ENCODE measurements at regions not wholly inside any gene's neighbourhood (a gene's known extent, or its start where the extent isn't known, plus 50 kb on each side); places are given as distances from the start of the nearest gene placed in this dataset.

- TF ChIP-seq JUND (IDR thresholded peaks at IDR 0.05; ENCODE audit: low read depth): no peak
- in situ Hi-C loops (cut with HindIII; ENCODE audit: low pct_unique_long_range_greater_than_20kb, low sequenced_read_pairs): no loop called here
Observed at GRCh38 chr9:84575705-84576104, 93.8 kb upstream of the NTRK2 start.

GRCh38 chr9:84583866-84584265 lies 85.7 kb upstream of the NTRK2 start:
- TF ChIP-seq JUND (IDR thresholded peaks at IDR 0.05; ENCODE audit: low read depth): no peak
- DNase-seq (ENCODE audit: low read depth in 1 of 2, low spot score in 1 of 2): no peak
- in situ Hi-C loops (cut with HindIII; ENCODE audit: low pct_unique_long_range_greater_than_20kb, low sequenced_read_pairs): no loop called here

More at GRCh38 chr9:84575705-84576104, 93.8 kb upstream of the NTRK2 start:
- DNase-seq (ENCODE audit: low read depth in 1 of 2, low spot score in 1 of 2): no peak

- DNase-seq (ENCODE audit: low read depth in 1 of 2, low spot score in 1 of 2): no peak
- in situ Hi-C loops (cut with HindIII; ENCODE audit: low pct_unique_long_range_greater_than_20kb, low sequenced_read_pairs): no loop called here
- TF ChIP-seq JUND (IDR thresholded peaks at IDR 0.05; ENCODE audit: low read depth): no peak
Observed at GRCh38 chr9:84586662-84587061, 82.9 kb upstream of the NTRK2 start.

- DNase-seq (ENCODE audit: low read depth in 1 of 2, low spot score in 1 of 2): no peak
- TF ChIP-seq JUND (IDR thresholded peaks at IDR 0.05; ENCODE audit: low read depth): no peak
- in situ Hi-C loops (cut with HindIII; ENCODE audit: low pct_unique_long_range_greater_than_20kb, low sequenced_read_pairs): no loop called here
Observed at GRCh38 chr9:84587153-84587552, 82.4 kb upstream of the NTRK2 start.

GRCh38 chr9:84589542-84589941 lies 80.0 kb upstream of the NTRK2 start:
- no peak for TF ChIP-seq JUND (IDR thresholded peaks at IDR 0.05; ENCODE audit: low read depth)
- DNase-seq (ENCODE audit: low read depth in 1 of 2, low spot score in 1 of 2): no peak
- in situ Hi-C loops (cut with HindIII; ENCODE audit: low pct_unique_long_range_greater_than_20kb, low sequenced_read_pairs): no loop called here

- TF ChIP-seq JUND (IDR thresholded peaks at IDR 0.05; ENCODE audit: low read depth): no peak
- DNase-seq (ENCODE audit: low read depth in 1 of 2, low spot score in 1 of 2): no peak
- in situ Hi-C loops (cut with HindIII; ENCODE audit: low pct_unique_long_range_greater_than_20kb, low sequenced_read_pairs): no loop called here
Observed at GRCh38 chr9:84590706-84591105, 78.8 kb upstream of the NTRK2 start.

- no peak for DNase-seq (ENCODE audit: low read depth in 1 of 2, low spot score in 1 of 2)
- no peak for TF ChIP-seq JUND (IDR thresholded peaks at IDR 0.05; ENCODE audit: low read depth)
- in situ Hi-C loops (cut with HindIII; ENCODE audit: low pct_unique_long_range_greater_than_20kb, low sequenced_read_pairs): no loop called here
Observed at GRCh38 chr9:84592918-84593317, 76.6 kb upstream of the NTRK2 start.

GRCh38 chr9:84593352-84593751 lies 76.2 kb upstream of the NTRK2 start:
- in situ Hi-C loops (cut with HindIII; ENCODE audit: low pct_unique_long_range_greater_than_20kb, low sequenced_read_pairs): no loop called here
- DNase-seq (ENCODE audit: low read depth in 1 of 2, low spot score in 1 of 2): no peak
- TF ChIP-seq JUND (IDR thresholded peaks at IDR 0.05; ENCODE audit: low read depth): no peak

GRCh38 chr9:84597131-84597530 lies 72.4 kb upstream of the NTRK2 start:
- in situ Hi-C loops (cut with HindIII; ENCODE audit: low pct_unique_long_range_greater_than_20kb, low sequenced_read_pairs): no loop called here
- no peak for DNase-seq (ENCODE audit: low read depth in 1 of 2, low spot score in 1 of 2)
- no peak for TF ChIP-seq JUND (IDR thresholded peaks at IDR 0.05; ENCODE audit: low read depth)

GRCh38 chr9:84598921-84599636 lies 70.5 kb upstream of the NTRK2 start:
- no peak for DNase-seq (ENCODE audit: low read depth in 1 of 2, low spot score in 1 of 2)
- no peak for TF ChIP-seq JUND (IDR thresholded peaks at IDR 0.05; ENCODE audit: low read depth)
- in situ Hi-C loops (cut with HindIII; ENCODE audit: low pct_unique_long_range_greater_than_20kb, low sequenced_read_pairs): no loop called here

GRCh38 chr9:84600739-84601138 lies 68.8 kb upstream of the NTRK2 start:
- no peak for TF ChIP-seq JUND (IDR thresholded peaks at IDR 0.05; ENCODE audit: low read depth)
- peak in 1 of 2 experiments; percentile 7 for DNase-seq (ENCODE audit: low read depth in 1 of 2, low spot score in 1 of 2)
- in situ Hi-C loops (cut with HindIII; ENCODE audit: low pct_unique_long_range_greater_than_20kb, low sequenced_read_pairs): no loop called here

- no peak for DNase-seq (ENCODE audit: low read depth in 1 of 2, low spot score in 1 of 2)
- no peak for TF ChIP-seq JUND (IDR thresholded peaks at IDR 0.05; ENCODE audit: low read depth)
- in situ Hi-C loops (cut with HindIII; ENCODE audit: low pct_unique_long_range_greater_than_20kb, low sequenced_read_pairs): no loop called here
Observed at GRCh38 chr9:84604223-84604622, 65.3 kb upstream of the NTRK2 start.

GRCh38 chr9:84609779-84610178 lies 59.8 kb upstream of the NTRK2 start:
- DNase-seq (ENCODE audit: low read depth in 1 of 2, low spot score in 1 of 2): no peak
- in situ Hi-C loops (cut with HindIII; ENCODE audit: low pct_unique_long_range_greater_than_20kb, low sequenced_read_pairs): no loop called here
- TF ChIP-seq JUND (IDR thresholded peaks at IDR 0.05; ENCODE audit: low read depth): no peak

- DNase-seq (ENCODE audit: low read depth in 1 of 2, low spot score in 1 of 2): no peak
- TF ChIP-seq JUND (IDR thresholded peaks at IDR 0.05; ENCODE audit: low read depth): no peak
- in situ Hi-C loops (cut with HindIII; ENCODE audit: low pct_unique_long_range_greater_than_20kb, low sequenced_read_pairs): no loop called here
Observed at GRCh38 chr9:84613431-84613830, 56.1 kb upstream of the NTRK2 start.
